ENCODE measurements at regions not wholly inside any gene's neighbourhood (a gene's known extent, or its start where the extent isn't known, plus 50 kb on each side); places are given as distances from the start of the nearest gene placed in this dataset.

- TF ChIP-seq, protein P1, sequence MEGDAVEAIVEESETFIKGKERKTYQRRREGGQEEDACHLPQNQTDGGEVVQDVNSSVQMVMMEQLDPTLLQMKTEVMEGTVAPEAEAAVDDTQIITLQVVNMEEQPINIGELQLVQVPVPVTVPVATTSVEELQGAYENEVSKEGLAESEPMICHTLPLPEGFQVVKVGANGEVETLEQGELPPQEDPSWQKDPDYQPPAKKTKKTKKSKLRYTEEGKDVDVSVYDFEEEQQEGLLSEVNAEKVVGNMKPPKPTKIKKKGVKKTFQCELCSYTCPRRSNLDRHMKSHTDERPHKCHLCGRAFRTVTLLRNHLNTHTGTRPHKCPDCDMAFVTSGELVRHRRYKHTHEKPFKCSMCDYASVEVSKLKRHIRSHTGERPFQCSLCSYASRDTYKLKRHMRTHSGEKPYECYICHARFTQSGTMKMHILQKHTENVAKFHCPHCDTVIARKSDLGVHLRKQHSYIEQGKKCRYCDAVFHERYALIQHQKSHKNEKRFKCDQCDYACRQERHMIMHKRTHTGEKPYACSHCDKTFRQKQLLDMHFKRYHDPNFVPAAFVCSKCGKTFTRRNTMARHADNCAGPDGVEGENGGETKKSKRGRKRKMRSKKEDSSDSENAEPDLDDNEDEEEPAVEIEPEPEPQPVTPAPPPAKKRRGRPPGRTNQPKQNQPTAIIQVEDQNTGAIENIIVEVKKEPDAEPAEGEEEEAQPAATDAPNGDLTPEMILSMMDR (IDR thresholded peaks at IDR 0.05) = no peak
- no peak for TF ChIP-seq POLR2A (IDR thresholded peaks at IDR 0.05)
Measured at GRCh38 chr2:64296140-64296480, 151.9 kb upstream of the PELI1 start.

Data from gastroesophageal sphincter (tissue), 3 donors.